ENCODE measurements at regions not wholly inside any gene's neighbourhood (a gene's known extent, or its start where the extent isn't known, plus 50 kb on each side); places are given as distances from the start of the nearest gene placed in this dataset.

- Histone ChIP-seq H3K36me3 (no peaks in the 10 kb centered on the region), H3K4me1 (peaks cover 0 to 19% (median 16%) of the 10 kb centered on the region in 4 donors), H3K27ac (peak overlapping the region in 1 of 4 donors; percentile 10), H3K9me3 (no peaks in the 10 kb centered on the region), H3K27me3 (no peaks in the 10 kb centered on the region), H3K4me3 (no peak overlapping the region)
- no peak for DNase-seq
- TF ChIP-seq EP300 (IDR thresholded peaks at IDR 0.05) (no peak), CTCF (IDR thresholded peaks at IDR 0.05) (no peak), POLR2A (IDR thresholded peaks at IDR 0.05) (no peak), POLR2AphosphoS5 (IDR thresholded peaks at IDR 0.05) (no peak)
- WGBS, 2 donors, result 49 to 78% methylated on average over 5 of the region's 5 CpGs
- intact Hi-C loops (cut with DNase I), result no loop called here
Observed at GRCh38 chr7:136179154-136179553, 202.0 kb upstream of the MTPN start.

- no peaks in the 10 kb centered on the region for H3K36me3 ChIP-seq
- H3K4me3 ChIP-seq, result no peak overlapping the region
- no peak for TF ChIP-seq POLR2AphosphoS5 (IDR thresholded peaks at IDR 0.05)
- no peak for TF ChIP-seq EP300 (IDR thresholded peaks at IDR 0.05)
- no peak for TF ChIP-seq POLR2A (IDR thresholded peaks at IDR 0.05)
- TF ChIP-seq CTCF (IDR thresholded peaks at IDR 0.05), result no peak
- intact Hi-C loops (cut with DNase I), result no loop called here
- H3K9me3 ChIP-seq, result no peaks in the 10 kb centered on the region
- DNase-seq, result no peak
- no peak overlapping the region for H3K27ac ChIP-seq
- peaks cover 0 to 8% (median 3%) of the 10 kb centered on the region in 4 donors for H3K4me1 ChIP-seq
- 67 to 77% methylated on average over 5 of the region's 5 CpGs for WGBS, 2 donors
- H3K27me3 ChIP-seq, result no peaks in the 10 kb centered on the region
Observed at GRCh38 chr7:136174477-136175125, 197.4 kb upstream of the MTPN start.

GRCh38 chr7:136173874-136174273 is 196.7 kb upstream of the MTPN start:
- intact Hi-C loops (cut with DNase I), result no loop called here
- Histone ChIP-seq H3K27ac (no peak overlapping the region), H3K9me3 (no peaks in the 10 kb centered on the region)

GRCh38 chr7:136171233-136171632 is 194.1 kb upstream of the MTPN start:
- DNase-seq, result no peak
- TF ChIP-seq POLR2AphosphoS5 (IDR thresholded peaks at IDR 0.05), result no peak
- TF ChIP-seq POLR2A (IDR thresholded peaks at IDR 0.05), result no peak
- TF ChIP-seq EP300 (IDR thresholded peaks at IDR 0.05), result no peak
- TF ChIP-seq CTCF (IDR thresholded peaks at IDR 0.05), result no peak
- peaks cover 0 to 25% (median 18%) of the 10 kb centered on the region in 4 donors for H3K4me1 ChIP-seq
- H3K4me3 ChIP-seq, result no peak overlapping the region
- no peaks in the 10 kb centered on the region for H3K27me3 ChIP-seq
- H3K9me3 ChIP-seq, result no peaks in the 10 kb centered on the region
- H3K27ac ChIP-seq, result no peak overlapping the region
- H3K36me3 ChIP-seq, result no peaks in the 10 kb centered on the region
- intact Hi-C loops (cut with DNase I), result no loop called here

More at GRCh38 chr7:136173874-136174273, 196.7 kb upstream of the MTPN start:
- no peak for TF ChIP-seq EP300 (IDR thresholded peaks at IDR 0.05)
- no peak for TF ChIP-seq POLR2A (IDR thresholded peaks at IDR 0.05)
- TF ChIP-seq CTCF (IDR thresholded peaks at IDR 0.05), result no peak
- no peak for TF ChIP-seq POLR2AphosphoS5 (IDR thresholded peaks at IDR 0.05)
- no peaks in the 10 kb centered on the region for H3K27me3 ChIP-seq
- H3K4me3 ChIP-seq, result no peak overlapping the region
- DNase-seq, result no peak
- peaks cover 0 to 9% (median 7%) of the 10 kb centered on the region in 4 donors for H3K4me1 ChIP-seq
- no peaks in the 10 kb centered on the region for H3K36me3 ChIP-seq
- 73 to 80% methylated on average over 5 of the region's 5 CpGs for whole genome bisulfite sequencing, 2 donors

- Histone ChIP-seq H3K4me1 (peaks cover 0 to 25% (median 18%) of the 10 kb centered on the region in 4 donors), H3K27me3 (no peaks in the 10 kb centered on the region), H3K9me3 (no peaks in the 10 kb centered on the region), H3K4me3 (no peak overlapping the region), H3K36me3 (no peaks in the 10 kb centered on the region), H3K27ac (peak overlapping the region in 2 of 4 donors; percentile 24 to 45)
- TF ChIP-seq CTCF (IDR thresholded peaks at IDR 0.05) (no peak), EP300 (IDR thresholded peaks at IDR 0.05) (no peak), POLR2A (IDR thresholded peaks at IDR 0.05) (no peak), POLR2AphosphoS5 (IDR thresholded peaks at IDR 0.05) (no peak)
- 23 to 57% methylated on average over 2 of the region's 2 CpGs for WGBS, 2 donors
- DNase-seq, result no peak
- intact Hi-C loops (cut with DNase I), result no loop called here
Observed at GRCh38 chr7:136168821-136169220, 191.7 kb upstream of the MTPN start.

All from sigmoid colon (tissue), 6 donors.